ENCODE measurements at regions not wholly inside any gene's neighbourhood (a gene's known extent, or its start where the extent isn't known, plus 50 kb on each side); places are given as distances from the start of the nearest gene placed in this dataset.

GRCh38 chr4:81988178-81988577 lies 385.6 kb downstream of the HNRNPD start:
- TF ChIP-seq, protein P1, sequence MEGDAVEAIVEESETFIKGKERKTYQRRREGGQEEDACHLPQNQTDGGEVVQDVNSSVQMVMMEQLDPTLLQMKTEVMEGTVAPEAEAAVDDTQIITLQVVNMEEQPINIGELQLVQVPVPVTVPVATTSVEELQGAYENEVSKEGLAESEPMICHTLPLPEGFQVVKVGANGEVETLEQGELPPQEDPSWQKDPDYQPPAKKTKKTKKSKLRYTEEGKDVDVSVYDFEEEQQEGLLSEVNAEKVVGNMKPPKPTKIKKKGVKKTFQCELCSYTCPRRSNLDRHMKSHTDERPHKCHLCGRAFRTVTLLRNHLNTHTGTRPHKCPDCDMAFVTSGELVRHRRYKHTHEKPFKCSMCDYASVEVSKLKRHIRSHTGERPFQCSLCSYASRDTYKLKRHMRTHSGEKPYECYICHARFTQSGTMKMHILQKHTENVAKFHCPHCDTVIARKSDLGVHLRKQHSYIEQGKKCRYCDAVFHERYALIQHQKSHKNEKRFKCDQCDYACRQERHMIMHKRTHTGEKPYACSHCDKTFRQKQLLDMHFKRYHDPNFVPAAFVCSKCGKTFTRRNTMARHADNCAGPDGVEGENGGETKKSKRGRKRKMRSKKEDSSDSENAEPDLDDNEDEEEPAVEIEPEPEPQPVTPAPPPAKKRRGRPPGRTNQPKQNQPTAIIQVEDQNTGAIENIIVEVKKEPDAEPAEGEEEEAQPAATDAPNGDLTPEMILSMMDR (IDR thresholded peaks at IDR 0.05; ENCODE audit: extremely low read depth, missing control alignments): no peak
- DNase-seq (ENCODE audit: low spot score): no peak

DNA sequence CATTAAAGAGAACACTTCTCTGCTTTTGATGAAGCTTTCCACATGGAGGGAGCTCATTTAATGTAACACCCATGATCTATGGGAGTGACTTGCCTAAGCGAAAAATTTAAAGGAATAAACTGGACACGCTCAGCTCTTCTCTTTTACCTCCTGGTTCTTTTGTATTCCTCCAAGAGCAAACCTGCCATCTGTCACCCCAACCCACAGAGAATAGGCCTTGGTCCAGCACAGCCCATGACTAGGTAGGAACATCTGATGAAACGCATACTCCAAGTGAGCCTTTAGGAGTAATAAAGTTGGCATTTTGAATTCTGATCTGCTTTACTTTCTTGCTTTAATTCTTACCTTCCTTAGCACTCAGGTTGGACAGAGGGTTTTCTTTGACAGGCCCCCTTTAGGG lies 389.0 kb downstream of the HNRNPD start:
- TF ChIP-seq, protein P1 (IDR thresholded peaks at IDR 0.05; ENCODE audit: extremely low read depth, missing control alignments): no peak
- no peak for DNase-seq (ENCODE audit: low spot score)

DNA sequence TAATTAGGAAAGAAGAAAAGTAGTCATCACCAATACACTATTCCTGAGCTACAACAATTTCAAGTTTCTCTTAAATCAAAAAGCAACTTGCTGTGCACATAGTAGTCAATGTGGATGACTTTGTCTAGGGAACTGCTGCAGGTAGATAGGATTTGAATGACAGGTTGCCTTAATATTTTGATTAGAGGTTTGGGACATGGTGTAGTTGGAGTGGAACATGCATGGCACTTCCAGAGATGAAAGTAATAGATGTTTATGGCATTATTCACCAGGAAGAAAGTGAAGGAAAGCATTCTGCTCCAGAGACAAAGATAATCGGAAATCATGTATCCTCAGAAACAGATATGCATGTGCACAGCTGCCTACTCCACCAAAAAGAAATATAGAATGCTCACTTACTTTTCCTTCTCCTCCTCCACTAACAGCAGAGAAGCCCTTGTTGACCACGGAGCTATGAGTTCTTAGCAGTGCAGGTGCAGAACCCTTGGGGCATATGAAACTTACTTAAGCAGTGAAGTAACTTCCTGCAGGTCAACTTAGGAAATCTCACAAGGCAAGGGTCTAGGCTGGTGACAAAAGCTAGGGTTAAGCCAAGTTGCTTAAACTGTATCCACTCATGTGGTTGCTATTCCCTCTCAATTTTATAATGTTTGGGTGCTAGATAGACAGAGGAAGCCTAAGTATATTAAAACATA lies 390.8 kb downstream of the HNRNPD start:
- no peak for DNase-seq (ENCODE audit: low spot score)
- TF ChIP-seq, protein P1 (IDR thresholded peaks at IDR 0.05; ENCODE audit: extremely low read depth, missing control alignments): no peak

- DNase-seq (ENCODE audit: low spot score): no peak
Measured at GRCh38 chr4:81981218-81981617, 392.6 kb downstream of the HNRNPD start.

GRCh38 chr4:81974523-81974922 lies 399.3 kb downstream of the HNRNPD start:
- TF ChIP-seq, protein P1 (IDR thresholded peaks at IDR 0.05; ENCODE audit: extremely low read depth, missing control alignments): no peak
- DNase-seq (ENCODE audit: low spot score): no peak

More at GRCh38 chr4:81981218-81981617, 392.6 kb downstream of the HNRNPD start:
- TF ChIP-seq, protein P1 (IDR thresholded peaks at IDR 0.05; ENCODE audit: extremely low read depth, missing control alignments): no peak

DNA sequence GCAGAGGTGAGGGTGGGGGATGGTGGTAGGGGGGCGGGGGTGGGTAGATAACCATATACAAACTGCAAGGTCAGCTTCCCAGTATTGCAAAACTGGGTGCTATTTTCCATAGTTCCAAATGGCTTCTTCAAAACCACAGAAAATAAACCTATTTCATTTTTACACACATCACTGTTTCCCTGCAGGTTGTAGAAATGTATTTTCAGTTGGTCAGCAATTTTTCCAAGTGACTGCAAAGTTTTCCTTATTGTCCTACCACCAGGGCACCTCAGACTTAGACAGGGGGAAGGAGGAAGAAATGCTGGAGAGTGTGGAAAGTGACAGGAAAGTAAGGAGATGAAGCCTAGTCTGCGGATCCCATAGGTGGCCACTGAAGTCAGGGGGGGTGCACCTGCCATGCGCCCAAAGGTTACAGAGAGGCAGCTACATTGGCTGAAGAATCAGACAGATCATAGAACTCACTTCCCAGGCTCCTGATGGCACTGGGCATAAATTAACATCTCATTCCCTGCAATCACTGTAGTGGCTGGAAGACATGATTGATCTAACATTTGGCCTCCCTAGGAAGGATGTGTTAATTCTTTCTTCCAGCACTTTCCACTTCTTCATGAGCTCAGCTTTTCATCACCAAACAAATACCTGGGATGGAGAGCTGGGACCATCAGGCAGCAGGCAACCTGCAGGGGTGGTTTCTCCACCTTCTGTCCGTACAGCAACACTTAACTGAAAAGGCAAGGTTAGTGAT lies 402.0 kb downstream of the HNRNPD start:
- no peak for DNase-seq (ENCODE audit: low spot score)
- TF ChIP-seq, protein P1 (IDR thresholded peaks at IDR 0.05; ENCODE audit: extremely low read depth, missing control alignments): no peak

GRCh38 chr4:81971061-81971460 lies 402.7 kb downstream of the HNRNPD start:
- TF ChIP-seq, protein P1 (IDR thresholded peaks at IDR 0.05; ENCODE audit: extremely low read depth, missing control alignments): no peak
- DNase-seq (ENCODE audit: low spot score): no peak
